HEK293 (cell line): ENCODE measurements at regions not wholly inside any gene's neighbourhood (a gene's known extent, or its start where the extent isn't known, plus 50 kb on each side); places are given as distances from the start of the nearest gene placed in this dataset.

ENCODE experiments used
- CTCF ChIA-PET: fragments of 350-600 bp; formaldehyde crosslinking; extraction: SDS; loops from one replicate; lab custom pipeline; 2021; ENCODE audit warnings: antibody characterized with exemption; lab: Yijun Ruan, JAX
- POLR2A ChIA-PET: fragments of 300-600 bp; formaldehyde crosslinking; extraction: SDS; loops from one replicate; lab custom pipeline; 2020; ENCODE audit warnings: antibody characterized with exemption, inconsistent platforms; lab: Yijun Ruan, JAX
- H3K27ac ChIP-seq: fragments of 200-500 bp; sonication (Bioruptor generic); 2 replicates; pipeline ENCODE4 v1.5.1; 2014; ENCODE audit warnings: low read depth, low read length, control low read depth, inconsistent platforms; ENCODE audit errors: extremely low read depth
- H3K36me3 ChIP-seq, 2 experiments: fragments of 200-500 bp in 1 of 2; sonication (Bioruptor generic) in 1 of 2; 1 replicate in 1 of 2; 2 replicates in 1 of 2; pipeline ENCODE4 v1.5.1; 2014 to 2017; ENCODE audit warnings: inconsistent platforms in 2 of 2, low read length in 2 of 2; ENCODE audit not compliant: control insufficient read depth in 2 of 2, insufficient read depth in 1 of 2
- H3K4me1 ChIP-seq: fragments of 200-500 bp; sonication (Bioruptor generic); 2 replicates; pipeline ENCODE4 v1.5.1; 2014; ENCODE audit warnings: mild to moderate bottlenecking, low read length, inconsistent platforms; ENCODE audit not compliant: control insufficient read depth, insufficient read depth
- H3K4me3 ChIP-seq: 2 replicates; pipeline ENCODE4 v1.5.1; 2011; ENCODE audit warnings: low read depth, mild to moderate bottlenecking, control low read depth, low read length, moderate library complexity
- H3K9me3 ChIP-seq: fragments of 200-500 bp; sonication (Bioruptor generic); 2 replicates; pipeline ENCODE4 v1.5.1; 2014; ENCODE audit warnings: low read depth, low read length, inconsistent platforms; ENCODE audit not compliant: control insufficient read depth, insufficient read depth
- CTCF ChIP-seq: fragments of 450-650 bp; formaldehyde crosslinking; IDR thresholded peaks from 2 replicates; pipeline ENCODE4 v1.5.1; 2016; ENCODE audit warnings: missing biosample characterization, missing genetic modification characterization
- KLF7 ChIP-seq: fragments of 450-650 bp; formaldehyde crosslinking; IDR thresholded peaks from 2 replicates; pipeline ENCODE4 v1.5.1; 2016; ENCODE audit warnings: missing biosample characterization, missing genetic modification characterization, borderline replicate concordance
- RBAK ChIP-seq: fragments of 450-650 bp; formaldehyde crosslinking; IDR thresholded peaks from 2 replicates; pipeline ENCODE4 v1.5.1; 2016; ENCODE audit warnings: missing biosample characterization, missing genetic modification characterization
- SETDB1 ChIP-seq: IDR thresholded peaks from one replicate; pipeline ENCODE4 v1.6.1; 2017; ENCODE audit warnings: mild to moderate bottlenecking, low read length, moderate library complexity, mixed read lengths; ENCODE audit not compliant: insufficient read length
- WT1 ChIP-seq: fragments of 450-650 bp; formaldehyde crosslinking; IDR thresholded peaks from 2 replicates; pipeline ENCODE4 v1.5.1; 2016; ENCODE audit warnings: missing biosample characterization, missing genetic modification characterization
- ZBTB21 ChIP-seq: fragments of 450-650 bp; formaldehyde crosslinking; IDR thresholded peaks from 2 replicates; pipeline ENCODE4 v1.5.1; 2017; ENCODE audit warnings: missing biosample characterization, missing genetic modification characterization
- ZFP3 ChIP-seq: fragments of 450-650 bp; formaldehyde crosslinking; IDR thresholded peaks from 2 replicates; pipeline ENCODE4 v1.5.1; 2016; ENCODE audit warnings: low read depth, missing biosample characterization, missing genetic modification characterization
- ZNF157 ChIP-seq: fragments of 450-650 bp; formaldehyde crosslinking; IDR thresholded peaks from 2 replicates; pipeline ENCODE4 v1.5.1; 2016; ENCODE audit warnings: missing biosample characterization, missing genetic modification characterization
- ZNF174 ChIP-seq: fragments of 450-650 bp; formaldehyde crosslinking; IDR thresholded peaks from 2 replicates; pipeline ENCODE4 v1.5.0; 2017; ENCODE audit warnings: missing biosample characterization, mild to moderate bottlenecking, missing genetic modification characterization
- ZNF2 ChIP-seq: fragments of 450-650 bp; formaldehyde crosslinking; IDR thresholded peaks from 2 replicates; pipeline ENCODE4 v1.5.1; 2016; ENCODE audit warnings: missing biosample characterization, missing genetic modification characterization
- ZNF350 ChIP-seq: fragments of 450-650 bp; formaldehyde crosslinking; IDR thresholded peaks from 2 replicates; pipeline ENCODE4 v1.5.0; 2017; ENCODE audit warnings: missing biosample characterization, mild to moderate bottlenecking, missing genetic modification characterization
- ZNF510 ChIP-seq: fragments of 450-650 bp; formaldehyde crosslinking; IDR thresholded peaks from 2 replicates; pipeline ENCODE4 v1.5.1; 2018; ENCODE audit warnings: mild to moderate bottlenecking, missing genetic modification characterization, missing biosample characterization; ENCODE audit not compliant: insufficient replicate concordance
- ZNF513 ChIP-seq: fragments of 450-650 bp; IDR thresholded peaks from 2 replicates; pipeline ENCODE4 v1.5.1; 2018; ENCODE audit warnings: missing biosample characterization, missing genetic modification characterization
- ZNF548 ChIP-seq: fragments of 450-650 bp; formaldehyde crosslinking; IDR thresholded peaks from 2 replicates; pipeline ENCODE4 v1.5.1; 2016; ENCODE audit warnings: missing biosample characterization, missing genetic modification characterization
- ZNF639 ChIP-seq: fragments of 450-650 bp; formaldehyde crosslinking; IDR thresholded peaks from 2 replicates; pipeline ENCODE4 v1.5.1; 2016; ENCODE audit warnings: missing biosample characterization, missing genetic modification characterization
- ZNF658 ChIP-seq: fragments of 450-650 bp; formaldehyde crosslinking; IDR thresholded peaks from 2 replicates; pipeline ENCODE4; 2016; ENCODE audit warnings: missing biosample characterization, missing genetic modification characterization
- ZNF660 ChIP-seq: fragments of 450-650 bp; IDR thresholded peaks from 2 replicates; pipeline ENCODE4 v1.5.1; 2018; ENCODE audit warnings: missing biosample characterization, mild to moderate bottlenecking, missing genetic modification characterization
- ZNF664 ChIP-seq: fragments of 450-650 bp; formaldehyde crosslinking; IDR thresholded peaks from 2 replicates; pipeline ENCODE4 v1.5.1; 2016; ENCODE audit warnings: missing biosample characterization, missing genetic modification characterization
- ZNF792 ChIP-seq: fragments of 450-650 bp; formaldehyde crosslinking; IDR thresholded peaks from 2 replicates; pipeline ENCODE4 v1.5.1; 2016; ENCODE audit warnings: missing biosample characterization, missing genetic modification characterization
- ZSCAN5A ChIP-seq: fragments of 450-650 bp; formaldehyde crosslinking; IDR thresholded peaks from 2 replicates; pipeline ENCODE4 v1.5.1; 2016; ENCODE audit warnings: missing biosample characterization, missing genetic modification characterization

- TF ChIP-seq ZNF792 (tag by site-specific recombination) (no peak), ZNF510 (tag by site-specific recombination) (no peak), ZNF350 (no peak), ZBTB21 (tag by site-specific recombination) (no peak), ZSCAN5A (tag by site-specific recombination) (no peak), RBAK (no peak), WT1 (no peak), ZNF2 (tag by site-specific recombination) (no peak), CTCF (tag by site-specific recombination) (no peak), ZNF174 (tag by site-specific recombination) (no peak), ZNF639 (tag by site-specific recombination) (no peak), ZNF548 (tag by site-specific recombination) (no peak), ZNF664 (tag by site-specific recombination) (no peak), SETDB1 (no peak), ZNF658 (tag by site-specific recombination) (no peak), ZNF513 (tag by site-specific recombination) (no peak), ZNF157 (no peak), ZNF660 (tag by site-specific recombination) (no peak)
- TF ChIP-seq, all 188 proteins: peak for 0
- ChIA-PET POLR2A (interaction anchor here (0.5 kb wide), 1 partner anchor 1030 kb away, joined by 3 read pairs; no protein-coding TSS in a partner anchor), CTCF (interaction anchor here (0.9 kb wide), 2 partner anchors 9 to 53 kb away, joined by 3 to 4 read pairs; no protein-coding TSS in a partner anchor)
- no peak overlapping the region for H3K27ac ChIP-seq
- H3K4me1 ChIP-seq: no peaks in the 10 kb centered on the region
- no peaks in the 10 kb centered on the region; the same call in 1 of the 2 replicates for H3K9me3 ChIP-seq
- H3K4me3 ChIP-seq: no peak overlapping the region
- H3K36me3 ChIP-seq: no peaks in the 10 kb centered on the region
Observed at GRCh38 chr17:70606086-70606485, 436.8 kb downstream of the KCNJ2 start.

- no peak for TF ChIP-seq ZFP3 (tag by site-specific recombination)
- no peak for TF ChIP-seq KLF7 (tag by site-specific recombination)
- TF ChIP-seq, all 188 proteins: peak for 0
- Histone ChIP-seq H3K9me3 (no peaks in the 10 kb centered on the region; the same call in 1 of the 2 replicates), H3K4me1 (no peaks in the 10 kb centered on the region), H3K4me3 (no peak overlapping the region), H3K36me3 (no peaks in the 10 kb centered on the region), H3K27ac (no peak overlapping the region)
- ChIA-PET POLR2A (no interaction called here), CTCF (no interaction called here)
Observed at GRCh38 chr17:70608193-70608592, 438.9 kb downstream of the KCNJ2 start.
